GM23248 (cell line): ENCODE measurements at regions not wholly inside any gene's neighbourhood (a gene's known extent, or its start where the extent isn't known, plus 50 kb on each side); places are given as distances from the start of the nearest gene placed in this dataset.

Experiments
- EZH2 ChIP-seq: fragments of 200-600 bp; sonication (generic); IDR thresholded peaks from 2 replicates; pipeline ENCODE4 v1.6.1; 2018; ENCODE audit warnings: antibody characterized with exemption, mild to moderate bottlenecking; ENCODE audit not compliant: insufficient read depth, poor library complexity, severe bottlenecking
- EZH2phosphoT487 ChIP-seq: fragments of 200-600 bp; sonication (generic); IDR thresholded peaks from 2 replicates; pipeline ENCODE4 v1.6.1; 2018; ENCODE audit warnings: antibody characterized with exemption, moderate library complexity, mild to moderate bottlenecking, low read depth; ENCODE audit not compliant: insufficient read depth

DNA sequence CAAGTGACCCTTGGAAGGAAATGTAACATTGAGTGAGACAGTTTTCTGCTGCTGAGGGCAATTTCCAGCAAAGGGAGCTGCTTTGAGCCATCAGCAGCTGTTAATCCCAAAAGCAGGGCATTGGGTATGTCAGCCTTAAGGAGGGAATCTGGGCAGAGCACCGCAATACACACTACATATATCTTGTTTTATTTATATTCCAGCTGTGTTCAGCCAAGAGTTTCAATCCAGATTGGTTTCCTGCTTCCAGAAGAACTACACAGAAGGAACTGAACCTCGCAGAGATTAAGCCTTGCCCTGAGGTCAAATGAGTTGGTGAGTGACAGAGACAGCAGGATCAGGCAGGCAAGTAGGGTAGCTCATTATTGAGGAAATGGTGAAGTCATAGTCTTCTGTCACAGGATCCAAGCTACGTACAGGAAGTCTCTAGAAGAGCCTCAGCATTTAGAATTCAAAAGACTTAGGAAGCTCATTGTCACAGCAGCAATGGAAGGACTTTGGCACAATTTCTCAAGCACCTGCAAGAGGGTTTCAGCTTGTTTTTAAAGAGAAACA is 109.9 kb upstream of the HEY2 start:
- TF ChIP-seq EZH2 = no peak
- no peak for TF ChIP-seq EZH2phosphoT487
